ENCODE measurements at regions not wholly inside any gene's neighbourhood (a gene's known extent, or its start where the extent isn't known, plus 50 kb on each side); places are given as distances from the start of the nearest gene placed in this dataset.

GRCh38 chr2:109070290-109070689 is 58.7 kb upstream of the SH3RF3 start:
- DNase-seq (no peak), ATAC-seq (no peak)

GRCh38 chr2:109069331-109070194 is 59.4 kb upstream of the SH3RF3 start:
- ATAC-seq (no peak), DNase-seq (no peak)

GRCh38 chr2:109068811-109069210 is 60.2 kb upstream of the SH3RF3 start:
- DNase-seq = no peak
- ATAC-seq = no peak

- no peak for DNase-seq
- no peak for ATAC-seq
These were observed 61.3 kb upstream of the SH3RF3 start for GRCh38 chr2:109067631-109068125.

GRCh38 chr2:109066917-109067597 is 61.9 kb upstream of the SH3RF3 start:
- ATAC-seq (no peak), DNase-seq (no peak)

- no peak for DNase-seq
- ATAC-seq = no peak
These were observed 62.5 kb upstream of the SH3RF3 start for GRCh38 chr2:109066501-109066900.

GRCh38 chr2:109065391-109065734 is 63.6 kb upstream of the SH3RF3 start:
- no peak for ATAC-seq
- DNase-seq = no peak

GRCh38 chr2:109064660-109065390 is 64.2 kb upstream of the SH3RF3 start:
- DNase-seq = no peak
- no peak for ATAC-seq

- peak; percentile 19 for ATAC-seq
These were observed 65.9 kb upstream of the SH3RF3 start for GRCh38 chr2:109062859-109063700.

GRCh38 chr2:109062145-109062858 is 66.7 kb upstream of the SH3RF3 start:
- no peak for ATAC-seq

More at GRCh38 chr2:109062859-109063700, 65.9 kb upstream of the SH3RF3 start:
- no peak for DNase-seq

GRCh38 chr2:109061736-109062135 is 67.3 kb upstream of the SH3RF3 start:
- ATAC-seq (no peak), DNase-seq (no peak)

More at GRCh38 chr2:109062145-109062858, 66.7 kb upstream of the SH3RF3 start:
- DNase-seq = no peak

GRCh38 chr2:109060496-109060895 is 68.5 kb upstream of the SH3RF3 start:
- DNase-seq (no peak), ATAC-seq (no peak)

GRCh38 chr2:109059474-109060165 is 69.4 kb upstream of the SH3RF3 start:
- ATAC-seq = no peak
- DNase-seq = no peak

- ATAC-seq = no peak
- DNase-seq = no peak
These were observed 69.8 kb upstream of the EDAR start for GRCh38 chr2:109058802-109059201.

GRCh38 chr2:109058191-109058632 is 69.2 kb upstream of the EDAR start:
- DNase-seq = no peak
- no peak for ATAC-seq

GRCh38 chr2:109057686-109058085 is 68.7 kb upstream of the EDAR start:
- ATAC-seq (peak; percentile 24), DNase-seq (no peak)

- DNase-seq (no peak), ATAC-seq (no peak)
These were observed 66.4 kb upstream of the EDAR start for GRCh38 chr2:109055435-109055834.

- no peak for ATAC-seq
- no peak for DNase-seq
These were observed 65.8 kb upstream of the EDAR start for GRCh38 chr2:109054865-109055264.

GRCh38 chr2:109053716-109054115 is 64.7 kb upstream of the EDAR start:
- DNase-seq (no peak), ATAC-seq (no peak)

GRCh38 chr2:109052922-109053321 is 63.9 kb upstream of the EDAR start:
- no peak for ATAC-seq

More at GRCh38 chr2:109052922-109053321, 63.9 kb upstream of the EDAR start:
- no peak for DNase-seq
